ENCODE measurements at regions not wholly inside any gene's neighbourhood (a gene's known extent, or its start where the extent isn't known, plus 50 kb on each side); places are given as distances from the start of the nearest gene placed in this dataset.

DNA sequence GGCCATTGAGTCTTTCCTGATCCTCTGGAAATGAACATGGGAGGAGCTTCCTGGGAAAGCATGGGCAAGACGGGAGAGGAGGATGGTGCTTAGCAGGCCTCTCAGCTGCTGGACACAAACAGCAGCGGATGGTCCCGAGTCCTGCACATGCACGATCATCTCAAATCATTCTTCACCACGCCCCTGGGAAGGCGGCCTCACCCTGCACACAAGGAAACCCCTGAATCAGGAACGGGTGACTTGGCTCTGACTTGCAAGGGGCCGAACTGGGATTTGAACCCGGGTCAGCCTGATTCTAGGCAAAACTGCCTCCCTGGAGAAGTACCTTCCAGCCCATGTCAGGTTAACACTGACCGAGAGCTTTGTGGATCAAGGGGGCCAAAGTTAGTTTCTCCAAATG, 134.8 kb upstream of the WNT4 start:
- no TSS peak for BruUV-seq (replicated peaks)
- intact Hi-C loops (cut with micrococcal nuclease; ENCODE audit: unreplicated experiment): loop anchor here (10.0 kb wide), 1 partner anchor 143 kb away; no protein-coding TSS in a partner anchor
- TF ChIP-seq FOXK1 (CRISPR knock-in tag; IDR thresholded peaks at IDR 0.05; ENCODE audit: borderline replicate concordance, low read depth) (no peak), JUND (CRISPR knock-in tag; IDR thresholded peaks at IDR 0.05) (no peak), ZNF350 (CRISPR knock-in tag; IDR thresholded peaks at IDR 0.05; ENCODE audit: borderline replicate concordance, low read depth) (no peak), TIGD3 (CRISPR knock-in tag; IDR thresholded peaks at IDR 0.05; ENCODE audit: borderline replicate concordance) (no peak), RFXAP (CRISPR knock-in tag; IDR thresholded peaks at IDR 0.05; ENCODE audit: borderline replicate concordance) (no peak), TP53 (CRISPR knock-in tag; conservative IDR thresholded peaks at IDR 0.05) (no peak), TBP (CRISPR knock-in tag; IDR thresholded peaks at IDR 0.05) (no peak), ZNF460 (CRISPR knock-in tag; IDR thresholded peaks at IDR 0.05; ENCODE audit: borderline replicate concordance) (no peak), ZNF562 (CRISPR knock-in tag; IDR thresholded peaks at IDR 0.05; ENCODE audit: borderline replicate concordance) (no peak), DMAP1 (CRISPR knock-in tag; IDR thresholded peaks at IDR 0.05) (no peak), CBX1 (IDR thresholded peaks at IDR 0.05; ENCODE audit: low read depth) (no peak), AGO2 (optimal IDR thresholded peaks at IDR 0.05; ENCODE audit: low read depth, low read length) (no peak), HDAC6 (IDR thresholded peaks at IDR 0.05; ENCODE audit: low read depth, low read length) (no peak), EZH2 (conservative IDR thresholded peaks at IDR 0.05; ENCODE audit: low read depth, low read length) (no peak), POGZ (CRISPR knock-in tag; IDR thresholded peaks at IDR 0.05) (no peak), NR2C2 (CRISPR knock-in tag; IDR thresholded peaks at IDR 0.05; ENCODE audit: borderline replicate concordance) (no peak)
- TF ChIP-seq, protein P1, sequence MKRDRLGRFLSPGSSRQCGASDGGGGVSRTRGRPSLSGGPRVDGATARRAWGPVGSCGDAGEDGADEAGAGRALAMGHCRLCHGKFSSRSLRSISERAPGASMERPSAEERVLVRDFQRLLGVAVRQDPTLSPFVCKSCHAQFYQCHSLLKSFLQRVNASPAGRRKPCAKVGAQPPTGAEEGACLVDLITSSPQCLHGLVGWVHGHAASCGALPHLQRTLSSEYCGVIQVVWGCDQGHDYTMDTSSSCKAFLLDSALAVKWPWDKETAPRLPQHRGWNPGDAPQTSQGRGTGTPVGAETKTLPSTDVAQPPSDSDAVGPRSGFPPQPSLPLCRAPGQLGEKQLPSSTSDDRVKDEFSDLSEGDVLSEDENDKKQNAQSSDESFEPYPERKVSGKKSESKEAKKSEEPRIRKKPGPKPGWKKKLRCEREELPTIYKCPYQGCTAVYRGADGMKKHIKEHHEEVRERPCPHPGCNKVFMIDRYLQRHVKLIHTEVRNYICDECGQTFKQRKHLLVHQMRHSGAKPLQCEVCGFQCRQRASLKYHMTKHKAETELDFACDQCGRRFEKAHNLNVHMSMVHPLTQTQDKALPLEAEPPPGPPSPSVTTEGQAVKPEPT (CRISPR knock-in tag; IDR thresholded peaks at IDR 0.05; ENCODE audit: low read depth): no peak
- Histone ChIP-seq H2AFZ (ENCODE audit: low read length) (no peak overlapping the region), H4K20me1 (ENCODE audit: insufficient read depth, low read length) (peaks cover 4% of the 10 kb centered on the region; the same call in 1 of the 2 replicates), H3K79me2 (ENCODE audit: insufficient read depth, low read length) (no peaks in the 10 kb centered on the region), H3K4me3 (replicated peaks in 1 of 3; ENCODE audit: insufficient read depth in 1 of 3, low read depth in 2 of 3, low read length in 3 of 3) (no peak overlapping the region), H3K9ac (ENCODE audit: insufficient read depth, low read depth, low read length) (no peak overlapping the region), H3K9me3 (ENCODE audit: low read length) (no peaks in the 10 kb centered on the region), H3K27me3 (ENCODE audit: control insufficient read depth in 1 of 2, insufficient read depth in 2 of 2, low read length in 2 of 2) (peaks cover 3 to 34% of the 10 kb centered on the region in 2 experiments; a peak in 4 of 5 replicates), H3K4me2 (ENCODE audit: low read depth, low read length) (no peak overlapping the region), H3K4me1 (ENCODE audit: insufficient read depth, low read length) (no peaks in the 10 kb centered on the region), H3K27ac (ENCODE audit: extremely low read length, insufficient read depth, low read length) (no peak overlapping the region), H3K36me3 (replicated peaks in 1 of 2; ENCODE audit: control insufficient read depth in 1 of 2, insufficient read depth in 2 of 2, low read length in 2 of 2) (no peaks in the 10 kb centered on the region)
- no peak for FAIRE-seq
- ChIA-PET POLR2A (no interaction called here), CTCF (ENCODE audit: low intra/inter-chr PET ratio, low total read pairs) (no interaction called here)
- in situ Hi-C loops (cut with HindIII; ENCODE audit: extremely low pct_ligation_motif_present, low pct_unique_long_range_greater_than_20kb): no loop called here
- WGBS (ENCODE audit: low lambda C conversion rate): 27% methylated on average over 10 of the region's 10 CpGs
- no peak for DNase-seq (ENCODE audit: low spot score)
- ATAC-seq: no peak

Measured in HepG2 (cell line).